ENCODE measurements at regions not wholly inside any gene's neighbourhood (a gene's known extent, or its start where the extent isn't known, plus 50 kb on each side); places are given as distances from the start of the nearest gene placed in this dataset.

- Histone ChIP-seq H3K36me3 (ENCODE audit: control insufficient read depth, insufficient read depth, low read length) (no peaks in the 10 kb centered on the region), H3K4me3 (ENCODE audit: low read length) (no peak overlapping the region), H3K27ac (ENCODE audit: low read depth, low read length) (no peak overlapping the region), H3K27me3 (ENCODE audit: control insufficient read depth, insufficient read depth, low read length, poor library complexity, severe bottlenecking) (no peaks in the 10 kb centered on the region), H3K4me1 (ENCODE audit: control insufficient read depth, insufficient read depth, low read length) (peaks cover 11% of the 10 kb centered on the region), H3K9ac (ENCODE audit: extremely low read depth, low read length, poor library complexity, severe bottlenecking) (no peak overlapping the region), H3K9me3 (ENCODE audit: control insufficient read depth, low read length) (no peaks in the 10 kb centered on the region)
- Mint-ChIP-seq H3K27ac (no peak overlapping the region), H3K4me3 (no peak overlapping the region), H3K4me1 (peaks cover 50% of the 10 kb centered on the region), H3K9me3 (no peaks in the 10 kb centered on the region), H3K36me3 (ENCODE audit: low read depth) (no peaks in the 10 kb centered on the region), H3K27me3 (ENCODE audit: insufficient read depth) (no peaks in the 10 kb centered on the region)
- DNase-seq: peak; percentile 35
- TF ChIP-seq CTCF (conservative IDR thresholded peaks at IDR 0.05): no peak
Measured at GRCh38 chr20:48273843-48274242, 488.6 kb upstream of the SULF2 start.

GRCh38 chr20:48270885-48271284, 485.6 kb upstream of the SULF2 start:
- no peak overlapping the region for H3K27ac Mint-ChIP-seq
- peaks cover 7% of the 10 kb centered on the region for H3K9me3 ChIP-seq (ENCODE audit: control insufficient read depth, low read length)
- H3K27me3 Mint-ChIP-seq (ENCODE audit: insufficient read depth): no peaks in the 10 kb centered on the region
- no peak overlapping the region for H3K4me3 Mint-ChIP-seq
- DNase-seq: peak; percentile 13
- H3K4me1 Mint-ChIP-seq: peaks cover 38% of the 10 kb centered on the region
- peaks cover 11% of the 10 kb centered on the region for H3K4me1 ChIP-seq (ENCODE audit: control insufficient read depth, insufficient read depth, low read length)
- no peaks in the 10 kb centered on the region for H3K36me3 ChIP-seq (ENCODE audit: control insufficient read depth, insufficient read depth, low read length)
- no peaks in the 10 kb centered on the region for H3K27me3 ChIP-seq (ENCODE audit: control insufficient read depth, insufficient read depth, low read length, poor library complexity, severe bottlenecking)
- no peak overlapping the region for H3K4me3 ChIP-seq (ENCODE audit: low read length)
- H3K9ac ChIP-seq (ENCODE audit: extremely low read depth, low read length, poor library complexity, severe bottlenecking): no peak overlapping the region
- H3K9me3 Mint-ChIP-seq: peaks cover 7% of the 10 kb centered on the region
- no peaks in the 10 kb centered on the region for H3K36me3 Mint-ChIP-seq (ENCODE audit: low read depth)
- H3K27ac ChIP-seq (ENCODE audit: low read depth, low read length): no peak overlapping the region
- 86% methylated on average over 1 of the region's 1 CpG; no CpG with 5 or more reads in 1 of the 2 experiments for WGBS, 2 experiments (ENCODE audit: insufficient coverage in 1 of 2, insufficient read length in 1 of 2)
- TF ChIP-seq CTCF (conservative IDR thresholded peaks at IDR 0.05): no peak

- no peak for TF ChIP-seq CTCF (conservative IDR thresholded peaks at IDR 0.05)
- no peak overlapping the region for H3K4me3 ChIP-seq (ENCODE audit: low read length)
- 94 to 95% methylated on average over 14 to 19 of the region's 19 CpGs for WGBS, 2 experiments (ENCODE audit: insufficient coverage in 1 of 2, insufficient read length in 1 of 2)
- Mint-ChIP-seq H3K27ac (no peak overlapping the region), H3K4me1 (peaks cover 22% of the 10 kb centered on the region), H3K9me3 (peaks cover 7% of the 10 kb centered on the region), H3K27me3 (ENCODE audit: insufficient read depth) (peaks cover 7% of the 10 kb centered on the region), H3K4me3 (no peak overlapping the region), H3K36me3 (ENCODE audit: low read depth) (no peaks in the 10 kb centered on the region)
- peak; percentile 29 for DNase-seq
- no peaks in the 10 kb centered on the region for H3K27me3 ChIP-seq (ENCODE audit: control insufficient read depth, insufficient read depth, low read length, poor library complexity, severe bottlenecking)
- H3K9me3 ChIP-seq (ENCODE audit: control insufficient read depth, low read length): peaks cover 7% of the 10 kb centered on the region
- H3K27ac ChIP-seq (ENCODE audit: low read depth, low read length): no peak overlapping the region
- H3K9ac ChIP-seq (ENCODE audit: extremely low read depth, low read length, poor library complexity, severe bottlenecking): no peak overlapping the region
- H3K36me3 ChIP-seq (ENCODE audit: control insufficient read depth, insufficient read depth, low read length): no peaks in the 10 kb centered on the region
- peaks cover 5% of the 10 kb centered on the region for H3K4me1 ChIP-seq (ENCODE audit: control insufficient read depth, insufficient read depth, low read length)
Measured at GRCh38 chr20:48267860-48268633, 482.8 kb upstream of the SULF2 start.
